A549 (cell line): ENCODE measurements at regions not wholly inside any gene's neighbourhood (a gene's known extent, or its start where the extent isn't known, plus 50 kb on each side); places are given as distances from the start of the nearest gene placed in this dataset.

Experiments
- EP300 ChIP-seq, 2 experiments: fragments of >200 bp; sonication (Bioruptor Twin); formaldehyde crosslinking; IDR thresholded peaks; 2 replicates in 1 of 2; 3 replicates in 1 of 2; pipeline ENCODE4 v1.6.1; 2016 to 2017
- FOSL2 ChIP-seq, 2 experiments: fragments of 450-650 bp in 1 of 2; fragments of >200 bp in 1 of 2; sonication (Bioruptor Twin) in 1 of 2; formaldehyde crosslinking; IDR thresholded peaks; 2 replicates each; pipeline versions ENCODE4 v1.5.0 to v1.6.1; 2016 to 2020; ENCODE audit warnings: mild to moderate bottlenecking in 1 of 2, moderate library complexity in 1 of 2
- KDM5A ChIP-seq: fragments of 200-600 bp; sonication (generic); IDR thresholded peaks from 2 replicates; pipeline ENCODE4 v1.6.1; 2016; ENCODE audit warnings: antibody characterized with exemption, mild to moderate bottlenecking
- MAFK ChIP-seq: fragments of 450-650 bp; IDR thresholded peaks from 2 replicates; pipeline ENCODE4 v1.6.1; 2014; ENCODE audit not compliant: partially characterized antibody
- POLR2A ChIP-seq: IDR thresholded peaks from 2 replicates; pipeline ENCODE4 v1.6.1; 2012; ENCODE audit warnings: mild to moderate bottlenecking, low read length
- RAD21 ChIP-seq, 2 experiments: fragments of >200 bp in 1 of 2; sonication (Bioruptor Twin) in 1 of 2; formaldehyde crosslinking in 1 of 2; IDR thresholded peaks in 1 of 2; conservative IDR thresholded peaks in 1 of 2; 2 replicates in 1 of 2; 3 replicates in 1 of 2; pipeline ENCODE4 v1.6.1; 2012 to 2018; ENCODE audit warnings: inconsistent platforms in 1 of 2
- RCOR1 ChIP-seq: fragments of 150-350 bp; IDR thresholded peaks from 2 replicates; pipeline ENCODE4 v1.6.1; 2014; ENCODE audit warnings: antibody characterized with exemption, low read length, low read depth
- RNF2 ChIP-seq: fragments of 200-600 bp; sonication (generic); IDR thresholded peaks from 2 replicates; pipeline ENCODE4 v1.6.1; 2016; ENCODE audit warnings: low read depth, mild to moderate bottlenecking, antibody characterized with exemption, moderate library complexity, borderline replicate concordance
- TF ChIP-seq, protein P1 (sequence below): fragments of >200 bp; sonication (Bioruptor Twin); formaldehyde crosslinking; IDR thresholded peaks from 3 replicates; pipeline ENCODE4 v1.5.1; 2016

DNA sequence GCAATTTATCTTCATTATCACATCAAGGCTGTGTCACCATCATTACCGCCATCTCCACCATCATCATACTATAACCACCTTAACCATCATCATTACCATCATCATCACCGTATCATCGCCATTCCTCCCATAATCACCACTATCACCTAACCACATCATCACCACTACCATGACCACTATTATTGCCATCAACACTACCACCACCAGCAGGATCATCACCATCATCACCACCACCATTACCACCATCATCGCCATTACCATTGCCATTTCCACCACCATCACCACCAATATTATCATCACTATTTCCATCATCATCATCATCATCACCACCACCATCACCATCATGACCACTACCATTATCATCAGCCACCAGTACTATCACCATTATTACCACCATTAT, 314.4 kb downstream of the CYP26B1 start:
- no peak for TF ChIP-seq RNF2
- TF ChIP-seq MAFK = no peak
- TF ChIP-seq RCOR1 = no peak
- no peak for TF ChIP-seq RAD21 (conservative IDR thresholded peaks at IDR 0.05 in 1 of 2, IDR thresholded peaks at IDR 0.05 in 1 of 2)
- TF ChIP-seq EP300 (IDR thresholded peaks at IDR 0.05) = no peak
- no peak for TF ChIP-seq POLR2A
- TF ChIP-seq KDM5A = no peak
- no peak for TF ChIP-seq FOSL2 (IDR thresholded peaks at IDR 0.05)
- TF ChIP-seq FOSL2 (CRISPR knock-in tag; IDR thresholded peaks at IDR 0.05) = no peak
- TF ChIP-seq, protein P1, sequence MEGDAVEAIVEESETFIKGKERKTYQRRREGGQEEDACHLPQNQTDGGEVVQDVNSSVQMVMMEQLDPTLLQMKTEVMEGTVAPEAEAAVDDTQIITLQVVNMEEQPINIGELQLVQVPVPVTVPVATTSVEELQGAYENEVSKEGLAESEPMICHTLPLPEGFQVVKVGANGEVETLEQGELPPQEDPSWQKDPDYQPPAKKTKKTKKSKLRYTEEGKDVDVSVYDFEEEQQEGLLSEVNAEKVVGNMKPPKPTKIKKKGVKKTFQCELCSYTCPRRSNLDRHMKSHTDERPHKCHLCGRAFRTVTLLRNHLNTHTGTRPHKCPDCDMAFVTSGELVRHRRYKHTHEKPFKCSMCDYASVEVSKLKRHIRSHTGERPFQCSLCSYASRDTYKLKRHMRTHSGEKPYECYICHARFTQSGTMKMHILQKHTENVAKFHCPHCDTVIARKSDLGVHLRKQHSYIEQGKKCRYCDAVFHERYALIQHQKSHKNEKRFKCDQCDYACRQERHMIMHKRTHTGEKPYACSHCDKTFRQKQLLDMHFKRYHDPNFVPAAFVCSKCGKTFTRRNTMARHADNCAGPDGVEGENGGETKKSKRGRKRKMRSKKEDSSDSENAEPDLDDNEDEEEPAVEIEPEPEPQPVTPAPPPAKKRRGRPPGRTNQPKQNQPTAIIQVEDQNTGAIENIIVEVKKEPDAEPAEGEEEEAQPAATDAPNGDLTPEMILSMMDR = no peak
